ENCODE measurements at regions not wholly inside any gene's neighbourhood (a gene's known extent, or its start where the extent isn't known, plus 50 kb on each side); places are given as distances from the start of the nearest gene placed in this dataset.

DNA sequence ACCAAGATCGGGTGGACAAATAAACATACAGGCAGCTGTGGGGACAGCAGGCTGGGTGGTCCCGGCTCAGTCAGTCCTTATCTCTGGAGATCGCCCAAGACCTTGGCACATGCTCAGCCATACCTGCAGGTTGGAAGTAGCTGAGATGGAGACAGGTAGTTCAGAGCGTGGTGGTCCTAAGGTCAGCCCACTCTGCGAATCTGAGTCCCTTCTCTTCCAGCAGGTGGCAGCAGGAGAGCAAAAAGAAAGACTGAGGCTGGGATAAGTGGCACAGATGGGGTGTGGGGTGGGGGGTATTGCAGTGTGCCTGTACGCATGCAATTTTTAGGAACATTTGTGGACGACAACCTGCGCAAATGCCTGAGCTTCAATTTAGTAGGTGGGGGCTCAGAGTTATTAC is 104.9 kb downstream of the TENT5C start:
- CTCF ChIA-PET (ENCODE audit: partially characterized antibody): interaction anchor here (0.7 to 5.4 kb wide), 32 partner anchors 10 to 198 kb away, joined by 3 to 67 read pairs (median 5); no protein-coding TSS in a partner anchor

More for the DNA sequence above, 104.9 kb downstream of the TENT5C start:
- 82% methylated on average over 8 of the region's 8 CpGs; no CpG with 5 or more reads in 1 of the 2 experiments for WGBS, 2 experiments (ENCODE audit: extremely low coverage in 1 of 2, insufficient coverage in 1 of 2, insufficient read length in 1 of 2, insufficient replicate concordance in 2 of 2, low coverage in 1 of 2, low lambda C conversion rate in 2 of 2, missing lambda C conversion rate in 1 of 2)
- no peak overlapping the region for H2BK20ac ChIP-seq (ENCODE audit: low read length)
- H3K36me3 ChIP-seq (ENCODE audit: control insufficient read depth in 2 of 4, insufficient read depth in 4 of 4, low read length in 3 of 4): no peaks in the 10 kb centered on the region
- H3K4ac ChIP-seq (replicated peaks; ENCODE audit: insufficient read length, low read depth, low read length): no peak overlapping the region
- H4K8ac ChIP-seq (ENCODE audit: extremely low read depth, insufficient read depth, low read length): no peak overlapping the region
- no peak overlapping the region for H2BK5ac ChIP-seq (ENCODE audit: low read depth, low read length)
- no peaks in the 10 kb centered on the region for H4K20me1 ChIP-seq (replicated peaks in 1 of 2; ENCODE audit: control insufficient read depth in 1 of 2, insufficient read depth in 2 of 2, low read length in 2 of 2)
- H3K79me2 ChIP-seq (ENCODE audit: control insufficient read depth in 1 of 2, insufficient read depth in 2 of 2, low read length in 2 of 2): no peaks in the 10 kb centered on the region
- POLR2A ChIA-PET (ENCODE audit: partially characterized antibody): no interaction called here
- TF ChIP-seq CTCF (IDR thresholded peaks at IDR 0.05; ENCODE audit: control extremely low read depth in 1 of 3, insufficient read depth in 1 of 3, low read depth in 1 of 3, low read length in 3 of 3) (peak; percentile 66 to 81 (median 67)), RAD21 (IDR thresholded peaks at IDR 0.05 in 1 of 2, conservative IDR thresholded peaks at IDR 0.05 in 1 of 2; ENCODE audit: low read depth in 2 of 2, low read length in 2 of 2) (peak; percentile 60 to 73), FOSL1 (IDR thresholded peaks at IDR 0.05; ENCODE audit: insufficient read depth, low read depth, low read length) (no peak)
- H3K23ac ChIP-seq (ENCODE audit: insufficient read length): no peak overlapping the region
- H4K91ac ChIP-seq (replicated peaks; ENCODE audit: insufficient read length, low read length): no peak overlapping the region
- peaks cover 0 to 6% of the 10 kb centered on the region in 2 experiments; a peak in 2 of 4 replicates for H3K9me3 ChIP-seq (ENCODE audit: insufficient read depth in 2 of 2, low read depth in 1 of 2, low read length in 1 of 2)
- no peak overlapping the region for H2BK12ac ChIP-seq (ENCODE audit: low read depth, low read length)
- no peak overlapping the region for H3K4me2 ChIP-seq (ENCODE audit: insufficient read depth in 1 of 2, low read depth in 2 of 2, low read length in 2 of 2)
- H3K56ac ChIP-seq (replicated peaks; ENCODE audit: insufficient read length, low read depth, low read length): no peak overlapping the region
- H3K4me1 ChIP-seq (replicated peaks in 1 of 4; ENCODE audit: control insufficient read depth in 3 of 4, insufficient read depth in 4 of 4, low read length in 3 of 4): peaks cover 6 to 12% (median 9%) of the 10 kb centered on the region in 4 experiments
- DNase-seq (ENCODE audit: low read depth in 1 of 2, low spot score in 2 of 2) (peak in 1 of 2 experiments; percentile 54), FAIRE-seq (no peak)
- no peak overlapping the region for H2AK5ac ChIP-seq (ENCODE audit: low read depth, low read length)
- no peak overlapping the region for H3K18ac ChIP-seq (ENCODE audit: extremely low read depth, low read length)
- no peak overlapping the region for H4K5ac ChIP-seq (ENCODE audit: insufficient read length, low read depth, low read length)
- H3K23me2 ChIP-seq (ENCODE audit: low read depth, low read length): peaks cover 2% of the 10 kb centered on the region; the same call in 1 of the 2 replicates
- no peak overlapping the region for H3K4me3 ChIP-seq (ENCODE audit: extremely low read depth in 1 of 4, insufficient read depth in 2 of 4, low read depth in 3 of 4, low read length in 4 of 4)
- no peaks in the 10 kb centered on the region for H3K79me1 ChIP-seq (ENCODE audit: low read depth, low read length)
- no peaks in the 10 kb centered on the region; a peak in 1 of 7 replicates for H3K27me3 ChIP-seq (replicated peaks in 1 of 4; ENCODE audit: control insufficient read depth in 3 of 4, extremely low read depth in 1 of 4, insufficient read depth in 3 of 4, low read length in 3 of 4)
- no peak overlapping the region for H2AFZ ChIP-seq (ENCODE audit: low read length)
- no peak overlapping the region for H2BK120ac ChIP-seq (replicated peaks; ENCODE audit: low read depth, low read length)
- no peak overlapping the region for H2BK15ac ChIP-seq (ENCODE audit: low read length)
- no peak overlapping the region for H3K9ac ChIP-seq (replicated peaks in 1 of 4; ENCODE audit: extremely low read depth in 1 of 4, low read depth in 3 of 4, low read length in 3 of 4)
- H3K27ac ChIP-seq (ENCODE audit: low read depth, low read length): no peak overlapping the region
- H3K14ac ChIP-seq (ENCODE audit: insufficient read length): no peak overlapping the region

All from H1 (cell line).